Upper lobe of left lung (tissue), 4 donors: ENCODE measurements at regions not wholly inside any gene's neighbourhood (a gene's known extent, or its start where the extent isn't known, plus 50 kb on each side); places are given as distances from the start of the nearest gene placed in this dataset.

ENCODE experiments used
- CTCF ChIP-seq, 6 experiments: fragments of 450-650 bp in 4 of 6; fragments of 200-600 bp in 2 of 6; sonication (generic) in 2 of 6; IDR thresholded peaks; one replicate each; pipeline ENCODE4 v1.5.1; 2016 to 2019; ENCODE audit warnings: antibody characterized with exemption in 6 of 6
- EP300 ChIP-seq, 4 donors: sonication (generic); formaldehyde crosslinking; IDR thresholded peaks; one replicate each; pipeline ENCODE4 v1.5.1; 2017; ENCODE audit warnings: antibody characterized with exemption in 4 of 4, control low read depth in 2 of 4
- POLR2A ChIP-seq, 4 donors: fragments of 450-650 bp; IDR thresholded peaks; one replicate each; pipeline ENCODE4 v1.5.1; 2016 to 2017; ENCODE audit warnings: antibody characterized with exemption in 4 of 4, mild to moderate bottlenecking in 2 of 4
- POLR2AphosphoS5 ChIP-seq, 2 donors: sonication (generic); formaldehyde crosslinking; IDR thresholded peaks; one replicate each; pipeline ENCODE4 v1.5.1; 2017; ENCODE audit warnings: antibody characterized with exemption in 2 of 2

- no peak for TF ChIP-seq CTCF (IDR thresholded peaks at IDR 0.05)
- no peak for TF ChIP-seq EP300 (IDR thresholded peaks at IDR 0.05)
- no peak for TF ChIP-seq POLR2AphosphoS5 (IDR thresholded peaks at IDR 0.05)
- no peak for TF ChIP-seq POLR2A (IDR thresholded peaks at IDR 0.05)
These were observed 112.1 kb upstream of the FRMD6 start for GRCh38 chr14:51539571-51540037.
